BLaER1 treated with 17β-estradiol and CSF1 and Interleukin-3, amounts not matched to agents 10 nM and 100 nM (cell line): ENCODE measurements at regions not wholly inside any gene's neighbourhood (a gene's known extent, or its start where the extent isn't known, plus 50 kb on each side); places are given as distances from the start of the nearest gene placed in this dataset.

Experiments
- H3K27ac ChIP-seq, 11 experiments: shearing (Covaris generic); formaldehyde crosslinking; 2 replicates each; pipeline ENCODE4 v1.8.1; 2022
- H3K27me3 ChIP-seq, 11 experiments: shearing (Covaris generic); formaldehyde crosslinking; 2 replicates each; pipeline ENCODE4 v1.8.1; 2022
- H3K36me3 ChIP-seq, 11 experiments: shearing (Covaris generic); formaldehyde crosslinking; 2 replicates each; pipeline ENCODE4 v1.8.1; 2022
- H3K4me1 ChIP-seq, 10 experiments: shearing (Covaris generic); formaldehyde crosslinking; 2 replicates each; pipeline ENCODE4 v1.8.1; 2022
- H3K4me2 ChIP-seq, 11 experiments: shearing (Covaris generic); formaldehyde crosslinking; 2 replicates each; pipeline ENCODE4 v1.8.1; 2022
- H3K4me3 ChIP-seq, 10 experiments: shearing (Covaris generic); formaldehyde crosslinking; 2 replicates each; pipeline ENCODE4 v1.8.1; 2022
- H3K9ac ChIP-seq, 11 experiments: shearing (Covaris generic); formaldehyde crosslinking; 2 replicates each; pipeline ENCODE4 v1.8.1; 2022
- H3K9me3 ChIP-seq, 11 experiments: shearing (Covaris generic); formaldehyde crosslinking; replicated peaks in 1 of 11; 2 replicates each; pipeline ENCODE4 v1.8.1; 2022
- H4K20me1 ChIP-seq, 11 experiments: shearing (Covaris generic); formaldehyde crosslinking; 2 replicates each; pipeline ENCODE4 v1.8.1; 2022
- Cebpa-rat ChIP-seq, 11 experiments: shearing (Covaris generic); IDR thresholded peaks; 2 replicates each; pipeline ENCODE4 v1.8.1; 2022

DNA sequence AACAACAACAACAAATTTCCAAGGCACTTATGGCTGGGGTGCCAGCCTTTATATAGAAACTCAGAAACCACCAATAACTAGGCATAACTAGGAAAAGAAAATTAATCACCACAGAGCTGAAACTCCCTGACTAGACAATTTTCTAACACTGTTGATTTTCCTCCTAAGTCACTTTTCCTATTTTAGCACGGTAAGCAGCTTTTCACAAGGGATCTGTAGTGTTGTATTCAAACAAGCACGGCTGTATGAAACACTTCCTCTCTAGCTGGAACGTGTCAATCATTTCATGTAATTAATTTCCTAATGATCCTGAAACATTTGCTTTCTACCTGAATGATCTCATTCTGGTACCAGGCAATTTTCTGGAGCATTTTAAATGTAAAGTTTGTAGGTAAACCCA lies 645.0 kb downstream of the IRS1 start:
- H3K9ac ChIP-seq, result no peak overlapping the region
- no peaks in the 10 kb centered on the region for H4K20me1 ChIP-seq
- no peaks in the 10 kb centered on the region for H3K9me3 ChIP-seq
- peak overlapping the region in 1 of 11 experiments; percentile 35; a peak in 2 of 22 replicates for H3K4me2 ChIP-seq
- H3K4me3 ChIP-seq, result no peak overlapping the region
- H3K36me3 ChIP-seq, result no peaks in the 10 kb centered on the region
- TF ChIP-seq Cebpa-rat (IDR thresholded peaks at IDR 0.05), result no peak
- no peak overlapping the region for H3K27ac ChIP-seq
- no peaks in the 10 kb centered on the region for H3K27me3 ChIP-seq
- H3K4me1 ChIP-seq, result peaks cover 0 to 7% (median 0%) of the 10 kb centered on the region in 10 experiments; a peak in 2 of 20 replicates

- no peak overlapping the region for H3K9ac ChIP-seq
- no peak overlapping the region for H3K4me2 ChIP-seq
- no peak overlapping the region for H3K27ac ChIP-seq
- H3K36me3 ChIP-seq, result no peaks in the 10 kb centered on the region
- TF ChIP-seq Cebpa-rat (IDR thresholded peaks at IDR 0.05), result no peak
- H3K4me3 ChIP-seq, result no peak overlapping the region
- no peaks in the 10 kb centered on the region for H3K27me3 ChIP-seq
- H3K4me1 ChIP-seq, result peaks cover 0 to 7% (median 0%) of the 10 kb centered on the region in 10 experiments; a peak in 2 of 20 replicates
- H3K9me3 ChIP-seq, result no peaks in the 10 kb centered on the region
- H4K20me1 ChIP-seq, result no peaks in the 10 kb centered on the region
Observed at GRCh38 chr2:226153553-226153952, 646.1 kb downstream of the IRS1 start.

DNA sequence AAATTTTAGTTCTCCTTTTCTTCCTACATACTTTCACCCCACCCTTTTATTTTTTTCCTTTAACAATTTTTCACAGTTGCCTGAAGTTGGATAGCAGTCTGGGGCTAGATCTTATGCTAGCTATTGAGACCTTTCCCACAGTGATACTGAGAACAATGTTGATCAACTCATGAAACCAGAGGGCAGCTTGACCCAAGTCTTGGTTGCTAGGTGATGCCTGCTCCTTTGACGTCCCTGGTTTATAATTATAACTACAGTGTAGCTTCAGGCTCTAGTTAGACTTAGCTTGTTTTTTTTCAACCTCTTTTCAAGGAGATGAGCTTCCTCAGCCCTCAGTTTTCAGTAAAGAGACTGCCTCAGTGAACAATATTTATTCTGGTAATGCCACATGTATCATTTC lies 648.5 kb downstream of the IRS1 start:
- no peaks in the 10 kb centered on the region for H4K20me1 ChIP-seq
- no peaks in the 10 kb centered on the region for H3K27me3 ChIP-seq
- no peak overlapping the region for H3K4me3 ChIP-seq
- no peaks in the 10 kb centered on the region for H3K9me3 ChIP-seq
- H3K9ac ChIP-seq, result no peak overlapping the region
- no peak overlapping the region for H3K27ac ChIP-seq
- TF ChIP-seq Cebpa-rat (IDR thresholded peaks at IDR 0.05), result no peak
- no peak overlapping the region for H3K4me2 ChIP-seq
- no peaks in the 10 kb centered on the region for H3K36me3 ChIP-seq
- H3K4me1 ChIP-seq, result peaks cover 0 to 7% (median 0%) of the 10 kb centered on the region in 10 experiments; a peak in 2 of 20 replicates

GRCh38 chr2:226143091-226143490 lies 656.5 kb downstream of the IRS1 start:
- H3K27me3 ChIP-seq, result no peaks in the 10 kb centered on the region
- H3K9me3 ChIP-seq, result no peaks in the 10 kb centered on the region
- H3K27ac ChIP-seq, result no peak overlapping the region
- H3K4me2 ChIP-seq, result no peak overlapping the region
- H4K20me1 ChIP-seq, result no peaks in the 10 kb centered on the region
- no peak overlapping the region for H3K9ac ChIP-seq
- no peak for TF ChIP-seq Cebpa-rat (IDR thresholded peaks at IDR 0.05)
- H3K4me3 ChIP-seq, result no peak overlapping the region
- peaks cover 0 to 12% (median 0%) of the 10 kb centered on the region in 10 experiments; a peak in 6 of 20 replicates for H3K4me1 ChIP-seq
- no peaks in the 10 kb centered on the region for H3K36me3 ChIP-seq

GRCh38 chr2:226142463-226142862 lies 657.2 kb downstream of the IRS1 start:
- Histone ChIP-seq H4K20me1 (no peaks in the 10 kb centered on the region), H3K9ac (no peak overlapping the region), H3K4me2 (no peak overlapping the region), H3K27me3 (no peaks in the 10 kb centered on the region), H3K36me3 (no peaks in the 10 kb centered on the region), H3K27ac (no peak overlapping the region), H3K4me1 (peaks cover 2 to 17% (median 4%) of the 10 kb centered on the region in 10 experiments; a peak in 19 of 20 replicates), H3K4me3 (no peak overlapping the region), H3K9me3 (no peaks in the 10 kb centered on the region)
- no peak for TF ChIP-seq Cebpa-rat (IDR thresholded peaks at IDR 0.05)

GRCh38 chr2:226140594-226140993 lies 659.0 kb downstream of the IRS1 start:
- Histone ChIP-seq H3K9ac (no peak overlapping the region), H3K27me3 (no peaks in the 10 kb centered on the region), H4K20me1 (no peaks in the 10 kb centered on the region), H3K4me3 (no peak overlapping the region), H3K36me3 (no peaks in the 10 kb centered on the region), H3K27ac (no peak overlapping the region), H3K9me3 (no peaks in the 10 kb centered on the region), H3K4me2 (no peak overlapping the region), H3K4me1 (peaks cover 13 to 36% (median 21%) of the 10 kb centered on the region in 10 experiments)
- no peak for TF ChIP-seq Cebpa-rat (IDR thresholded peaks at IDR 0.05)

DNA sequence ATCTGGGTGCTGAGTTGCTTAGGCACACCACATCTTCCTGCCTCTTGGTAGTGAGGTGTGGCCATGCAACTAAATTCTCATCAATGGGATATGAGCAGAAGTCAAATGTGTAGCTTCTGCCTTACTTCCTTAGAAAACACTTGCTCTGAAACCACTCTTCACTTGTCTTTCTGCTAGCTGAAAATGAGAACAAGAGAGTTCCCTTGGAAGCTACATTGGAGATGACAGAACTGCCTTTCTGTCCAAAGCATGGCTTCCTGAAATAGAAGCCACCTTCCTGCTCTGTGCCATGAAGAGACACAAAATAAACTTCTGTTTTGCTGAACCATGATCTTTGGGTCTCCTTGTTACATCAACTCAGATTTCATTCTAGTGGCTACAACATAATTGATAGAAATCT lies 659.9 kb downstream of the IRS1 start:
- H3K9ac ChIP-seq, result no peak overlapping the region
- peaks cover 13 to 36% (median 22%) of the 10 kb centered on the region in 10 experiments for H3K4me1 ChIP-seq

DNA sequence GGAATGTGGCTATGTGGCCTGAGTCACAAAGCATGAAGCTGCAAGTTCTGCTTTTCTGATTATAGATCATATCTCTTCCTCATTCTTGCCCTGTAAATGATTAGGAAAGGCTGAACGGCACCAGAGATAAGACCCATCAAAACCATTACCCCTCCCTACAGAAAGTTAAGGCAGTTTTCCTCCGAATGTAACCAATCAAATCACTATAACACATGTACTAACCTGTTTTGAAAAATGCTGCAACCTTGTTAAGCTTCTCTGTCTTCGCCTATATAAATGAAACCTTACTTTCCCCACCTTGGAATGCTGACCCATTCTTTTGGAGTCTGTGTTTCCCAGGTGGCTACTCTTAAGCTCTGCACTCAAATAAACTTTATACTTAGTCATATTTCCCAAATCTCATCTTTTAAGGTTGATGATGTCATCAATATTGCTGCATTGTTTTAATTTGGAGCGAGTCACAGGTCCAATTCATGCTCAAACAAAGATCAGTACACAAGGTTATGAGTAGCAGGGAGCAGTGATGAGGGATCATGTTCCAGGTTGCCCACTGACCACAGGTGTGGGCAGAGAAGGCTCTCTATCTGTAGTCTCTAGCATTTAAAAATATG lies 662.3 kb downstream of the IRS1 start:
- Histone ChIP-seq H4K20me1 (no peaks in the 10 kb centered on the region), H3K4me1 (peaks cover 13 to 41% (median 22%) of the 10 kb centered on the region in 10 experiments), H3K27me3 (no peaks in the 10 kb centered on the region), H3K36me3 (no peaks in the 10 kb centered on the region), H3K9ac (peak overlapping the region in 5 of 11 experiments; percentile 30 to 51 (median 38); a peak in 9 of 22 replicates), H3K4me2 (peak overlapping the region; percentile 37 to 75 (median 56); a peak in 21 of 22 replicates), H3K4me3 (no peak overlapping the region), H3K9me3 (no peaks in the 10 kb centered on the region), H3K27ac (peak overlapping the region in 9 of 11 experiments; percentile 13 to 82 (median 63); a peak in 18 of 22 replicates)
- no peak for TF ChIP-seq Cebpa-rat (IDR thresholded peaks at IDR 0.05)

More for the DNA sequence above, 659.9 kb downstream of the IRS1 start:
- Histone ChIP-seq H3K9me3 (no peaks in the 10 kb centered on the region), H3K36me3 (no peaks in the 10 kb centered on the region), H3K4me3 (no peak overlapping the region), H3K27ac (no peak overlapping the region), H3K27me3 (no peaks in the 10 kb centered on the region), H3K4me2 (peak overlapping the region in 4 of 11 experiments; percentile 12 to 54 (median 40); a peak in 5 of 22 replicates), H4K20me1 (no peaks in the 10 kb centered on the region)
- TF ChIP-seq Cebpa-rat (IDR thresholded peaks at IDR 0.05), result no peak

DNA sequence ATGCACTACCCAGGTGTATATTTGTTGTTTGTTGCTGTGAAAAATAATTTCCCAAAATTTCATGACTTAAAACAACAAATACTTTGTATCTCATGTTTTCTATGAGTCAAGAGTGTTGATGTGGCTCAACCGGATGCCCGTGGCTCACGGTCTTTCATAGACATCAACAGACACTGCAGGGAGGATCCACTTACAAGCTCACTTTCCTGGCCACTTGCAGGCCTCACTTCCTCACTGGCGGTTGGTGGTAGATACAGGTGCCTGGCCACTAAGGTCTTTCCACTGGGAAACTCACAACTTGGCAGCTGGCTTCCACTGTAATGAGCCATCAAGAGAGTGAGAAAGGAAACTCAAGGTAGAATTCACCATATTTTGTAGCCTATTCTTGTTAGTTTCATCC lies 662.9 kb downstream of the IRS1 start:
- TF ChIP-seq Cebpa-rat (IDR thresholded peaks at IDR 0.05), result no peak
- H3K36me3 ChIP-seq, result no peaks in the 10 kb centered on the region
- peak overlapping the region in 5 of 11 experiments; percentile 19 to 51 (median 38); a peak in 9 of 22 replicates for H3K9ac ChIP-seq
- peaks cover 13 to 41% (median 22%) of the 10 kb centered on the region in 10 experiments for H3K4me1 ChIP-seq
- peak overlapping the region in 9 of 11 experiments; percentile 13 to 82 (median 63); a peak in 18 of 22 replicates for H3K27ac ChIP-seq
- H3K4me3 ChIP-seq, result no peak overlapping the region
- H3K4me2 ChIP-seq, result peak overlapping the region; percentile 37 to 75 (median 56)
- no peaks in the 10 kb centered on the region for H3K27me3 ChIP-seq
- H3K9me3 ChIP-seq, result no peaks in the 10 kb centered on the region
- H4K20me1 ChIP-seq, result no peaks in the 10 kb centered on the region
